ENCODE measurements at regions not wholly inside any gene's neighbourhood (a gene's known extent, or its start where the extent isn't known, plus 50 kb on each side); places are given as distances from the start of the nearest gene placed in this dataset.

DNA sequence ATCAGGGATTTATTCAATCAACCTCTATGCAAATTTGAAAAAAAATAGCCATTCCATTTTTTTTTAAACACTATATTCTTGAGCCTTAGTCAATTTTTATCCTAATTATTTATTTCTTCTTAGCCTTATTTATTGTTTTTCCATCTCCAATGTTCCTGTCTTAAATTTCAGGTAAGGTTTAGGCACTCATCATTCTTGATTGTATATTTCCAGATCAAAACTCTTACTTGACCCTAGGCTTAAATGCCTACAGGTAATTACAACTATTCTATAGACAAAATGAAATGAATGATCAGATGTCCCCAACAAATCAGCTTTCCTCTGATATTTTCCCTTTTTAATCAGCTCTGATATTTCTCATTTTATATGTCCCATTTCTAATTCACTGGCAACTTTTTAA is 402.6 kb upstream of the EPHA7 start:
- Histone ChIP-seq H3K27me3 (ENCODE audit: insufficient read depth) (no peaks in the 10 kb centered on the region), H2AFZ (ENCODE audit: low read depth) (no peak overlapping the region), H3F3A (replicated peaks; ENCODE audit: insufficient read depth) (no peaks in the 10 kb centered on the region), H3K27ac (ENCODE audit: low read depth in 2 of 2, low read length in 1 of 2) (no peak overlapping the region), H3K4me2 (no peak overlapping the region), H4K20me1 (ENCODE audit: insufficient read depth) (no peaks in the 10 kb centered on the region), H3K9me3 (no peaks in the 10 kb centered on the region), H3K9ac (no peak overlapping the region), H3K36me3 (replicated peaks in 1 of 2; ENCODE audit: control insufficient read depth in 1 of 2, insufficient read depth in 2 of 2, low read length in 1 of 2) (no peaks in the 10 kb centered on the region), H3K79me2 (ENCODE audit: insufficient read depth) (no peaks in the 10 kb centered on the region), H3K4me1 (ENCODE audit: control insufficient read depth in 1 of 2, insufficient read depth in 2 of 2, low read depth in 1 of 2, low read length in 1 of 2) (no peaks in the 10 kb centered on the region), H3K4me3 (ENCODE audit: low read depth in 2 of 2, low read length in 1 of 2) (no peak overlapping the region), H3K9me2 (no peaks in the 10 kb centered on the region)
- ChIA-PET CTCF (no interaction called here), POLR2A (no interaction called here)
- TF ChIP-seq, protein P1, sequence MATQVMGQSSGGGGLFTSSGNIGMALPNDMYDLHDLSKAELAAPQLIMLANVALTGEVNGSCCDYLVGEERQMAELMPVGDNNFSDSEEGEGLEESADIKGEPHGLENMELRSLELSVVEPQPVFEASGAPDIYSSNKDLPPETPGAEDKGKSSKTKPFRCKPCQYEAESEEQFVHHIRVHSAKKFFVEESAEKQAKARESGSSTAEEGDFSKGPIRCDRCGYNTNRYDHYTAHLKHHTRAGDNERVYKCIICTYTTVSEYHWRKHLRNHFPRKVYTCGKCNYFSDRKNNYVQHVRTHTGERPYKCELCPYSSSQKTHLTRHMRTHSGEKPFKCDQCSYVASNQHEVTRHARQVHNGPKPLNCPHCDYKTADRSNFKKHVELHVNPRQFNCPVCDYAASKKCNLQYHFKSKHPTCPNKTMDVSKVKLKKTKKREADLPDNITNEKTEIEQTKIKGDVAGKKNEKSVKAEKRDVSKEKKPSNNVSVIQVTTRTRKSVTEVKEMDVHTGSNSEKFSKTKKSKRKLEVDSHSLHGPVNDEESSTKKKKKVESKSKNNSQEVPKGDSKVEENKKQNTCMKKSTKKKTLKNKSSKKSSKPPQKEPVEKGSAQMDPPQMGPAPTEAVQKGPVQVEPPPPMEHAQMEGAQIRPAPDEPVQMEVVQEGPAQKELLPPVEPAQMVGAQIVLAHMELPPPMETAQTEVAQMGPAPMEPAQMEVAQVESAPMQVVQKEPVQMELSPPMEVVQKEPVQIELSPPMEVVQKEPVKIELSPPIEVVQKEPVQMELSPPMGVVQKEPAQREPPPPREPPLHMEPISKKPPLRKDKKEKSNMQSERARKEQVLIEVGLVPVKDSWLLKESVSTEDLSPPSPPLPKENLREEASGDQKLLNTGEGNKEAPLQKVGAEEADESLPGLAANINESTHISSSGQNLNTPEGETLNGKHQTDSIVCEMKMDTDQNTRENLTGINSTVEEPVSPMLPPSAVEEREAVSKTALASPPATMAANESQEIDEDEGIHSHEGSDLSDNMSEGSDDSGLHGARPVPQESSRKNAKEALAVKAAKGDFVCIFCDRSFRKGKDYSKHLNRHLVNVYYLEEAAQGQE (IDR thresholded peaks at IDR 0.05; ENCODE audit: low read depth, low read length): no peak
- TF ChIP-seq ELF1 (IDR thresholded peaks at IDR 0.05) (no peak), RAD21 (IDR thresholded peaks at IDR 0.05; ENCODE audit: low read length) (no peak), NFIC (IDR thresholded peaks at IDR 0.05; ENCODE audit: borderline replicate concordance) (no peak), FOXJ3 (CRISPR knock-in tag; IDR thresholded peaks at IDR 0.05) (no peak), CHD2 (IDR thresholded peaks at IDR 0.05; ENCODE audit: low read length, partially characterized antibody) (no peak), FOXM1 (IDR thresholded peaks at IDR 0.05; ENCODE audit: low read depth) (no peak), NRF1 (IDR thresholded peaks at IDR 0.05; ENCODE audit: low read depth, low read length) (no peak), SMC3 (IDR thresholded peaks at IDR 0.05; ENCODE audit: low read depth, low read length) (no peak), POLR2AphosphoS5 (IDR thresholded peaks at IDR 0.05; ENCODE audit: low read depth, low read length) (no peak), GATA2 (CRISPR knock-in tag; IDR thresholded peaks at IDR 0.05) (no peak), YY1 (IDR thresholded peaks at IDR 0.05; ENCODE audit: low read depth) (no peak), TCF12 (IDR thresholded peaks at IDR 0.05) (no peak)
- TF ChIP-seq, protein P2, sequence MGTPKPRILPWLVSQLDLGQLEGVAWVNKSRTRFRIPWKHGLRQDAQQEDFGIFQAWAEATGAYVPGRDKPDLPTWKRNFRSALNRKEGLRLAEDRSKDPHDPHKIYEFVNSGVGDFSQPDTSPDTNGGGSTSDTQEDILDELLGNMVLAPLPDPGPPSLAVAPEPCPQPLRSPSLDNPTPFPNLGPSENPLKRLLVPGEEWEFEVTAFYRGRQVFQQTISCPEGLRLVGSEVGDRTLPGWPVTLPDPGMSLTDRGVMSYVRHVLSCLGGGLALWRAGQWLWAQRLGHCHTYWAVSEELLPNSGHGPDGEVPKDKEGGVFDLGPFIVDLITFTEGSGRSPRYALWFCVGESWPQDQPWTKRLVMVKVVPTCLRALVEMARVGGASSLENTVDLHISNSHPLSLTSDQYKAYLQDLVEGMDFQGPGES (IDR thresholded peaks at IDR 0.05; ENCODE audit: low read depth, low read length): no peak
- TF ChIP-seq, protein P3, sequence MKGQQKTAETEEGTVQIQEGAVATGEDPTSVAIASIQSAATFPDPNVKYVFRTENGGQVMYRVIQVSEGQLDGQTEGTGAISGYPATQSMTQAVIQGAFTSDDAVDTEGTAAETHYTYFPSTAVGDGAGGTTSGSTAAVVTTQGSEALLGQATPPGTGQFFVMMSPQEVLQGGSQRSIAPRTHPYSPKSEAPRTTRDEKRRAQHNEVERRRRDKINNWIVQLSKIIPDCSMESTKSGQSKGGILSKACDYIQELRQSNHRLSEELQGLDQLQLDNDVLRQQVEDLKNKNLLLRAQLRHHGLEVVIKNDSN (IDR thresholded peaks at IDR 0.05; ENCODE audit: borderline replicate concordance, low read depth): no peak
- TF ChIP-seq, protein P4, sequence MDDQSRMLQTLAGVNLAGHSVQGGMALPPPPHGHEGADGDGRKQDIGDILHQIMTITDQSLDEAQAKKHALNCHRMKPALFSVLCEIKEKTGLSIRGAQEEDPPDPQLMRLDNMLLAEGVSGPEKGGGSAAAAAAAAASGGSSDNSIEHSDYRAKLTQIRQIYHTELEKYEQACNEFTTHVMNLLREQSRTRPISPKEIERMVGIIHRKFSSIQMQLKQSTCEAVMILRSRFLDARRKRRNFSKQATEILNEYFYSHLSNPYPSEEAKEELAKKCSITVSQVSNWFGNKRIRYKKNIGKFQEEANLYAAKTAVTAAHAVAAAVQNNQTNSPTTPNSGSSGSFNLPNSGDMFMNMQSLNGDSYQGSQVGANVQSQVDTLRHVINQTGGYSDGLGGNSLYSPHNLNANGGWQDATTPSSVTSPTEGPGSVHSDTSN (IDR thresholded peaks at IDR 0.05): no peak
- TF ChIP-seq, protein P5, sequence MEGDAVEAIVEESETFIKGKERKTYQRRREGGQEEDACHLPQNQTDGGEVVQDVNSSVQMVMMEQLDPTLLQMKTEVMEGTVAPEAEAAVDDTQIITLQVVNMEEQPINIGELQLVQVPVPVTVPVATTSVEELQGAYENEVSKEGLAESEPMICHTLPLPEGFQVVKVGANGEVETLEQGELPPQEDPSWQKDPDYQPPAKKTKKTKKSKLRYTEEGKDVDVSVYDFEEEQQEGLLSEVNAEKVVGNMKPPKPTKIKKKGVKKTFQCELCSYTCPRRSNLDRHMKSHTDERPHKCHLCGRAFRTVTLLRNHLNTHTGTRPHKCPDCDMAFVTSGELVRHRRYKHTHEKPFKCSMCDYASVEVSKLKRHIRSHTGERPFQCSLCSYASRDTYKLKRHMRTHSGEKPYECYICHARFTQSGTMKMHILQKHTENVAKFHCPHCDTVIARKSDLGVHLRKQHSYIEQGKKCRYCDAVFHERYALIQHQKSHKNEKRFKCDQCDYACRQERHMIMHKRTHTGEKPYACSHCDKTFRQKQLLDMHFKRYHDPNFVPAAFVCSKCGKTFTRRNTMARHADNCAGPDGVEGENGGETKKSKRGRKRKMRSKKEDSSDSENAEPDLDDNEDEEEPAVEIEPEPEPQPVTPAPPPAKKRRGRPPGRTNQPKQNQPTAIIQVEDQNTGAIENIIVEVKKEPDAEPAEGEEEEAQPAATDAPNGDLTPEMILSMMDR (IDR thresholded peaks at IDR 0.05): no peak
- TF ChIP-seq, protein P6, sequence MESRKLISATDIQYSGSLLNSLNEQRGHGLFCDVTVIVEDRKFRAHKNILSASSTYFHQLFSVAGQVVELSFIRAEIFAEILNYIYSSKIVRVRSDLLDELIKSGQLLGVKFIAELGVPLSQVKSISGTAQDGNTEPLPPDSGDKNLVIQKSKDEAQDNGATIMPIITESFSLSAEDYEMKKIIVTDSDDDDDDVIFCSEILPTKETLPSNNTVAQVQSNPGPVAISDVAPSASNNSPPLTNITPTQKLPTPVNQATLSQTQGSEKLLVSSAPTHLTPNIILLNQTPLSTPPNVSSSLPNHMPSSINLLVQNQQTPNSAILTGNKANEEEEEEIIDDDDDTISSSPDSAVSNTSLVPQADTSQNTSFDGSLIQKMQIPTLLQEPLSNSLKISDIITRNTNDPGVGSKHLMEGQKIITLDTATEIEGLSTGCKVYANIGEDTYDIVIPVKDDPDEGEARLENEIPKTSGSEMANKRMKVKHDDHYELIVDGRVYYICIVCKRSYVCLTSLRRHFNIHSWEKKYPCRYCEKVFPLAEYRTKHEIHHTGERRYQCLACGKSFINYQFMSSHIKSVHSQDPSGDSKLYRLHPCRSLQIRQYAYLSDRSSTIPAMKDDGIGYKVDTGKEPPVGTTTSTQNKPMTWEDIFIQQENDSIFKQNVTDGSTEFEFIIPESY (IDR thresholded peaks at IDR 0.05; ENCODE audit: borderline replicate concordance, low read depth): no peak
- DNase-seq: no peak

Measured in SK-N-SH (cell line).